G401.6 (cell line): ENCODE measurements at regions not wholly inside any gene's neighbourhood (a gene's known extent, or its start where the extent isn't known, plus 50 kb on each side); places are given as distances from the start of the nearest gene placed in this dataset.
"Not testable (repeated sequence)": the region's sequence is repeated elsewhere in the genome, so short reads cannot be mapped to it uniquely, and the experiment has no call there.

Experiments
- FAIRE-seq: peaks from 2 replicates; lab custom pipeline; 2012; peaks lifted over from hg19 to GRCh38; lab: Jason Lieb, UNC

- FAIRE-seq = no peak
Observed at GRCh38 chr3:66633402-66634381, 132.9 kb upstream of the LRIG1 start.

- no peak for FAIRE-seq
Observed at GRCh38 chr3:66638717-66639116, 137.9 kb upstream of the LRIG1 start.

GRCh38 chr3:66639809-66640356 lies 139.1 kb upstream of the LRIG1 start:
- FAIRE-seq = no peak

GRCh38 chr3:66642019-66642418 lies 141.2 kb upstream of the LRIG1 start:
- FAIRE-seq = no peak

- no peak for FAIRE-seq
Observed at GRCh38 chr3:66642484-66642883, 141.7 kb upstream of the LRIG1 start.

GRCh38 chr3:66644549-66644948 lies 143.7 kb upstream of the LRIG1 start:
- no peak for FAIRE-seq

GRCh38 chr3:66648975-66649374 lies 148.2 kb upstream of the LRIG1 start:
- FAIRE-seq = no peak

GRCh38 chr3:66651520-66651919 lies 150.7 kb upstream of the LRIG1 start:
- FAIRE-seq = not testable (repeated sequence)

GRCh38 chr3:66652100-66652499 lies 151.3 kb upstream of the LRIG1 start:
- FAIRE-seq = not testable (repeated sequence)

- FAIRE-seq = no peak
Observed at GRCh38 chr3:66655044-66655443, 154.2 kb upstream of the LRIG1 start.

- FAIRE-seq = no peak
Observed at GRCh38 chr3:66655671-66656070, 154.8 kb upstream of the LRIG1 start.

GRCh38 chr3:66656609-66657008 lies 155.8 kb upstream of the LRIG1 start:
- no peak for FAIRE-seq

- FAIRE-seq = no peak
Observed at GRCh38 chr3:66659056-66659455, 158.2 kb upstream of the LRIG1 start.

GRCh38 chr3:66661628-66662027 lies 160.8 kb upstream of the LRIG1 start:
- no peak for FAIRE-seq

GRCh38 chr3:66662894-66663293 lies 162.1 kb upstream of the LRIG1 start:
- no peak for FAIRE-seq

- FAIRE-seq = no peak
Observed at GRCh38 chr3:66665021-66665695, 164.3 kb upstream of the LRIG1 start.

- FAIRE-seq = no peak
Observed at GRCh38 chr3:66666362-66666761, 165.5 kb upstream of the LRIG1 start.

- FAIRE-seq = no peak
Observed at GRCh38 chr3:66667263-66667662, 166.4 kb upstream of the LRIG1 start.

- no peak for FAIRE-seq
Observed at GRCh38 chr3:66671291-66671690, 170.5 kb upstream of the LRIG1 start.

- no peak for FAIRE-seq
Observed at GRCh38 chr3:66672830-66673229, 172.0 kb upstream of the LRIG1 start.

GRCh38 chr3:66673293-66673692 lies 172.5 kb upstream of the LRIG1 start:
- no peak for FAIRE-seq

- FAIRE-seq = no peak
Observed at GRCh38 chr3:66675366-66675765, 174.5 kb upstream of the LRIG1 start.
